GM10266 (cell line): ENCODE measurements at regions not wholly inside any gene's neighbourhood (a gene's known extent, or its start where the extent isn't known, plus 50 kb on each side); places are given as distances from the start of the nearest gene placed in this dataset.

ENCODE experiments used
- DNase-seq: peaks from one replicate; pipeline ENCODE4 v3.0.0; 2012; ENCODE audit errors: extremely low spot score
- CTCF ChIP-seq: IDR thresholded peaks from 2 replicates; pipeline ENCODE4 v1.5.1; 2012; ENCODE audit warnings: mild to moderate bottlenecking, low read depth; ENCODE audit not compliant: control insufficient read depth, insufficient read depth; ENCODE audit errors: missing control alignments

- no peak for TF ChIP-seq CTCF
- DNase-seq, result no peak
These were observed 562.1 kb downstream of the TBC1D4 start for GRCh38 chr13:74919914-74920313.

DNA sequence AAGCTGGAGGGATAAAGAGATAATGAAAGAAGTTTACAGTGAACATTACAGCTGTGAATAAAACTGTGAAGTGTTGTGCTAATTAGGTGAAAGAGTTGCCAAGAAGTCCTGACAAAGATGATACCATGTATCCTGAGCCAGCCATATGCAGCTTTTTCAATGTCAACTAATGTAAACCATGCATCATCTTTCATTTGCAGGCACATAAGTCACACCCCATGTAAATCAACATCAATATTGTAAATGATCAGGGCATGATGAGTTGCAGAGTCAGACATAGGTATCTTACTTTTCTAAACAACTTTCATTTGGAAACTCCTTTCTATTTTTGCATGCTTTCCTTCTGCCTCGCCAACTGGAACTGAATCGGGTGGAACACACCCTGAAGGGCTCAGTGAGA, 569.1 kb downstream of the TBC1D4 start:
- TF ChIP-seq CTCF, result no peak
- DNase-seq, result no peak

DNA sequence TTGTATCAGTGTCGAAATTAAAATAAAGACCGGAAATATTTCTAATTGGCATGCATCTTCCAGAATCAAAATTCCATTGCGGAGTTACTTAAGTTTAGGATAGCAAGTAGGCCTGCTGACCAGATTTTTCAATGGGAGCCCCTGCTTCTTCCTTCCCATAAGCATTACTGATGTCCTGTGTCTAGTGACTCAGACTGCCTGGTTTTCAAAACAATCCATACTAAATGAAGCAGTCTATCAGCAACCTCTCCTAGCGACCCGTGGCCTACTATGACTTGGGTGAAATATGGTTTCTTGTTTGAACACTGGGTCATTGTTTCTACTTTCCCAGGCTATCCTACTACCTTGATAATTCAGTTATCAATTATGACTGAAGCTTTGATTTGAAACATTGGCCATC, 571.6 kb downstream of the TBC1D4 start:
- no peak for DNase-seq
- TF ChIP-seq CTCF, result no peak

- no peak for TF ChIP-seq CTCF
These were observed 574.2 kb downstream of the TBC1D4 start for GRCh38 chr13:74907788-74908187.

GRCh38 chr13:74904556-74904955, 577.4 kb downstream of the TBC1D4 start:
- TF ChIP-seq CTCF, result no peak
- no peak for DNase-seq

More at GRCh38 chr13:74907788-74908187, 574.2 kb downstream of the TBC1D4 start:
- DNase-seq, result no peak

DNA sequence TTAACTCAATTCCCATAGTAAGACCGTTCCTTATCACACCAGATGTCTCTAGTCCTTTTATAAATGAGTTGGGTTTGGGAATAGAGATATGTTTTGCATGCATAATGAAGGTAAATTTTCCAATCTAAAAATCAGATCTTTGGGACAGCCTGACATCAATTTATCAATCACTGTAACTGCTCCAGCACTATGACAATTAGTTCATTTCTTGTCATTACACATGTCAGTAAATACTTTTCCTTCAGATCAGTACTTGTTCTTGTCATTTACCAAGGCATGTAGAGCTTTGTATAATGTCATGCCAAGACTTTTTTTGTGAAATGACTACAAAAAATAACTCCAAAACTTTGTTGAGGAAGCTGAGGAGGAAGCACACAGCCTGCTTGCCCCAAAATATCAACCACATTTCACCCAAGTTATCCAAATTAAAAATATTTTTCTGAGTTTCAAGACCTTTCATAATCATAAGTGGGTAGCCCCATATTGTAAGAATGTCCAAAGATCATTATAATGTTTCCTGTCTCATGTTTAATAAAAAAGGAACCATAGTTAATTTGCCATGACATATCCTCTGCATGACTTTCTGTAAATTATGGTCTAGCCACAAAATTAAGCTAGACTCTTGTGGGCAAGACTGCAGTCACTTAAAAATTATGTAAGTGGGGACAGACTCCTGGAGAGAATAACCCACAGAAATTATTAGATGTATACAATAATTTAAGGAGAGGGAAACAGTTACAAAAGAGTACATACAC, 586.8 kb downstream of the TBC1D4 start:
- no peak for DNase-seq
- no peak for TF ChIP-seq CTCF

DNA sequence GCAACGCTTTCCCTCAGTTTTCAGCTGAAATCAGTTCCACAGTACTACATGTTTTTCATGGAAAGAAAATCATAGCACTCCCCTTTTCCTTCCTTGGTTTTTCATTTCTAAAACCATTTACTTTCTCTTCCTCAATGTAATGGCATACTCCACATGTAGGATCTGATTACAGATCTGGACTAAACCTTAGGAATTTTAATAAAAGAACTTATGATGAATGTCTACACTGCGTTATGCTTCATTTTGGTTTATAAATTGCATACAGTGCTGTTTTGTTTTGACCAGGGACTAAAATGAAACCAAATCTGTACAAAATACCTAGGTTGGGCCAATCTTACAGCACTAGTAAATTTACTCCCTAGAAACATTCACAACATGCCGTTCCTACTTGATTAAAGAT, 589.9 kb downstream of the TBC1D4 start:
- DNase-seq, result no peak
- TF ChIP-seq CTCF, result no peak
